HepG2 (cell line): ENCODE measurements at regions not wholly inside any gene's neighbourhood (a gene's known extent, or its start where the extent isn't known, plus 50 kb on each side); places are given as distances from the start of the nearest gene placed in this dataset.

Source experiments
- ATAC-seq: fragments of 200-7000 bp; cut with Tn5 transposase; 3 replicates; pipeline ENCODE4 v1.9.1; 2020; ENCODE audit warnings: mild to moderate bottlenecking, moderate library complexity
- BruUV-seq: library from RNA; stranded (reverse); fragments of 400-500 nt; replicated peaks from 2 replicates; lab custom pipeline; 2021; lab: Mats Ljungman, UMichigan
- CTCF ChIA-PET: fragments of 300-600 bp; formaldehyde crosslinking; extraction: SDS; loops from one replicate; lab custom pipeline; 2021; ENCODE audit warnings: low total read pairs, inconsistent platforms, low intra/inter-chr PET ratio; lab: Yijun Ruan, JAX
- POLR2A ChIA-PET: fragments of 350-600 bp; sonication (Branson Sonifier 250); formaldehyde crosslinking; loops from one replicate; lab custom pipeline; 2020; ENCODE audit warnings: antibody characterized with exemption, inconsistent platforms; lab: Yijun Ruan, JAX
- DNase-seq: peaks from one replicate; pipeline ENCODE4 v3.0.0-alpha.2; 2015; ENCODE audit warnings: low spot score
- FAIRE-seq: peaks from 3 replicates; lab custom pipeline; 2011; peaks lifted over from hg19 to GRCh38; lab: Jason Lieb, UNC
- H2AFZ ChIP-seq: one replicate; pipeline ENCODE4 v1.6.1; 2011; ENCODE audit warnings: low read length, inconsistent platforms
- H3K27ac ChIP-seq: fragments of 300-600 bp; 3 replicates; pipeline ENCODE4 v1.8.0; 2011; ENCODE audit warnings: mixed run types, mild to moderate bottlenecking, mixed read lengths, low read length, inconsistent platforms; ENCODE audit not compliant: insufficient read depth; ENCODE audit errors: extremely low read length
- H3K27me3 ChIP-seq, 2 experiments: fragments of 200-600 bp in 1 of 2; 2 replicates in 1 of 2; 3 replicates in 1 of 2; pipeline versions ENCODE4 v1.6.0 to v1.8.0; 2011; ENCODE audit warnings: low read length in 2 of 2, mild to moderate bottlenecking in 2 of 2, moderate library complexity in 2 of 2, inconsistent platforms in 1 of 2; ENCODE audit not compliant: insufficient read depth in 2 of 2, control insufficient read depth in 1 of 2
- H3K36me3 ChIP-seq, 2 experiments: fragments of 200-600 bp in 1 of 2; replicated peaks in 1 of 2; 2 replicates in 1 of 2; 3 replicates in 1 of 2; pipeline versions ENCODE4 v1.5.1 to v1.8.0; 2011; ENCODE audit warnings: low read length in 2 of 2, inconsistent platforms in 1 of 2; ENCODE audit not compliant: insufficient read depth in 2 of 2, control insufficient read depth in 1 of 2
- H3K4me1 ChIP-seq: 2 replicates; pipeline ENCODE4 v1.5.1; 2012; ENCODE audit warnings: low read length, inconsistent platforms; ENCODE audit not compliant: insufficient read depth
- H3K4me2 ChIP-seq: 2 replicates; pipeline ENCODE4 v1.6.0; 2011; ENCODE audit warnings: low read depth, low read length, inconsistent platforms
- H3K4me3 ChIP-seq, 3 experiments: fragments of 200-600 bp in 1 of 3; sonication (generic), shearing (Covaris generic) in 1 of 3; replicated peaks in 1 of 3; 2 replicates each; pipeline ENCODE4 v1.5.1; 2011 to 2016; ENCODE audit warnings: low read length in 3 of 3, inconsistent platforms in 2 of 3, low read depth in 2 of 3, mild to moderate bottlenecking in 2 of 3, control low read depth in 1 of 3, mixed read lengths in 1 of 3; ENCODE audit not compliant: insufficient read depth in 1 of 3
- H3K79me2 ChIP-seq: one replicate; pipeline ENCODE4 v1.6.1; 2011; ENCODE audit warnings: low read length, inconsistent platforms; ENCODE audit not compliant: insufficient read depth
- H3K9ac ChIP-seq: 2 replicates; pipeline ENCODE4 v1.6.0; 2011; ENCODE audit warnings: mild to moderate bottlenecking, low read depth, low read length, inconsistent platforms; ENCODE audit not compliant: insufficient read depth
- H3K9me3 ChIP-seq: 2 replicates; pipeline ENCODE4 v1.5.1; 2012; ENCODE audit warnings: mild to moderate bottlenecking, low read length
- H4K20me1 ChIP-seq: 2 replicates; pipeline ENCODE4 v1.6.0; 2011; ENCODE audit warnings: inconsistent platforms, mild to moderate bottlenecking, low read length, moderate library complexity; ENCODE audit not compliant: insufficient read depth
- ARID2 ChIP-seq: sonication (generic); formaldehyde crosslinking; IDR thresholded peaks from 2 replicates; pipeline ENCODE4 v1.8.1; 2022; ENCODE audit warnings: mild to moderate bottlenecking, missing genetic modification reagents, borderline replicate concordance
- FIP1L1 ChIP-seq: fragments of 200-400 bp; formaldehyde crosslinking; IDR thresholded peaks from 2 replicates; pipeline ENCODE4 v1.6.1; 2018; ENCODE audit warnings: low read depth, mild to moderate bottlenecking, low read length, moderate library complexity, borderline replicate concordance; ENCODE audit not compliant: insufficient read depth
- HDAC6 ChIP-seq: fragments of 200-600 bp; sonication (generic); IDR thresholded peaks from 2 replicates; pipeline ENCODE4 v1.7.0; 2017; ENCODE audit warnings: mild to moderate bottlenecking, antibody characterized with exemption, low read length, low read depth
- KMT2B ChIP-seq: IDR thresholded peaks from 2 replicates; pipeline ENCODE4 v1.6.1; 2016; ENCODE audit warnings: missing genetic modification reagents, missing compliant biosample characterization
- NR2C2 ChIP-seq: sonication (generic); formaldehyde crosslinking; IDR thresholded peaks from 2 replicates; pipeline ENCODE4 v1.4.0; 2020; ENCODE audit warnings: missing genetic modification reagents, mild to moderate bottlenecking, moderate library complexity, borderline replicate concordance
- RELA ChIP-seq: sonication (generic); formaldehyde crosslinking; IDR thresholded peaks from 2 replicates; pipeline ENCODE4 v1.4.0; 2020; ENCODE audit warnings: missing genetic modification reagents
- RFX1 ChIP-seq: fragments of 450-650 bp; IDR thresholded peaks from 2 replicates; pipeline ENCODE4 v1.6.1; 2017
- RFX5 ChIP-seq: IDR thresholded peaks from 2 replicates; pipeline ENCODE4 v1.6.1; 2011; ENCODE audit warnings: low read depth, low read length, improper control_type of control experiment
- ZNF362 ChIP-seq: sonication (generic); formaldehyde crosslinking; IDR thresholded peaks from 2 replicates; pipeline ENCODE4 v1.4.0; 2020; ENCODE audit warnings: missing genetic modification reagents, mild to moderate bottlenecking, borderline replicate concordance
- ZNF552 ChIP-seq: sonication (generic); formaldehyde crosslinking; IDR thresholded peaks from 2 replicates; pipeline ENCODE4 v1.9.0; 2022; ENCODE audit warnings: missing genetic modification reagents, mild to moderate bottlenecking, borderline replicate concordance
- ZNF567 ChIP-seq: sonication (generic); formaldehyde crosslinking; IDR thresholded peaks from 2 replicates; pipeline ENCODE4 v1.8.1; 2023; ENCODE audit warnings: mild to moderate bottlenecking, missing genetic modification reagents, borderline replicate concordance
- ZNF589 ChIP-seq: sonication (generic); formaldehyde crosslinking; conservative IDR thresholded peaks from 2 replicates; pipeline ENCODE4 v1.8.0; 2022; ENCODE audit warnings: mild to moderate bottlenecking, moderate library complexity, missing genetic modification reagents
- ZNF605 ChIP-seq: sonication (generic); formaldehyde crosslinking; IDR thresholded peaks from 2 replicates; pipeline ENCODE4 v1.8.0; 2022; ENCODE audit warnings: mild to moderate bottlenecking, missing genetic modification reagents
- ZNF670 ChIP-seq: sonication (generic); formaldehyde crosslinking; IDR thresholded peaks from 2 replicates; pipeline ENCODE4 v1.8.0; 2022; ENCODE audit warnings: mild to moderate bottlenecking, missing genetic modification reagents, borderline replicate concordance
- ZSCAN22 ChIP-seq: sonication (generic); formaldehyde crosslinking; IDR thresholded peaks from 2 replicates; pipeline ENCODE4 v1.4.0; 2020; ENCODE audit warnings: mild to moderate bottlenecking, missing genetic modification reagents
- WGBS: methylation state at CpG from one replicate; pipeline ENCODE4 v1.1.6; 2017; ENCODE audit warnings: low lambda C conversion rate; 5-methylcytosine and 5-hydroxymethylcytosine counted together
- in situ Hi-C: cut with HindIII; loops from 2 replicates; pipeline ENCODE4 v1.10.0; 2017; ENCODE audit warnings: low pct_unique_long_range_greater_than_20kb; ENCODE audit not compliant: extremely low pct_ligation_motif_present
- intact Hi-C: fragments of 100-400 bp; cut with micrococcal nuclease; formaldehyde crosslinking; loops from one replicate; pipeline ENCODE4 v1.10.0; 2022; ENCODE audit not compliant: unreplicated experiment
- TF ChIP-seq, protein P1 (sequence below): sonication (generic); formaldehyde crosslinking; IDR thresholded peaks from 2 replicates; pipeline ENCODE4 v1.8.1; 2022; ENCODE audit warnings: low read depth, mild to moderate bottlenecking, missing genetic modification reagents

- TF ChIP-seq, protein P1, sequence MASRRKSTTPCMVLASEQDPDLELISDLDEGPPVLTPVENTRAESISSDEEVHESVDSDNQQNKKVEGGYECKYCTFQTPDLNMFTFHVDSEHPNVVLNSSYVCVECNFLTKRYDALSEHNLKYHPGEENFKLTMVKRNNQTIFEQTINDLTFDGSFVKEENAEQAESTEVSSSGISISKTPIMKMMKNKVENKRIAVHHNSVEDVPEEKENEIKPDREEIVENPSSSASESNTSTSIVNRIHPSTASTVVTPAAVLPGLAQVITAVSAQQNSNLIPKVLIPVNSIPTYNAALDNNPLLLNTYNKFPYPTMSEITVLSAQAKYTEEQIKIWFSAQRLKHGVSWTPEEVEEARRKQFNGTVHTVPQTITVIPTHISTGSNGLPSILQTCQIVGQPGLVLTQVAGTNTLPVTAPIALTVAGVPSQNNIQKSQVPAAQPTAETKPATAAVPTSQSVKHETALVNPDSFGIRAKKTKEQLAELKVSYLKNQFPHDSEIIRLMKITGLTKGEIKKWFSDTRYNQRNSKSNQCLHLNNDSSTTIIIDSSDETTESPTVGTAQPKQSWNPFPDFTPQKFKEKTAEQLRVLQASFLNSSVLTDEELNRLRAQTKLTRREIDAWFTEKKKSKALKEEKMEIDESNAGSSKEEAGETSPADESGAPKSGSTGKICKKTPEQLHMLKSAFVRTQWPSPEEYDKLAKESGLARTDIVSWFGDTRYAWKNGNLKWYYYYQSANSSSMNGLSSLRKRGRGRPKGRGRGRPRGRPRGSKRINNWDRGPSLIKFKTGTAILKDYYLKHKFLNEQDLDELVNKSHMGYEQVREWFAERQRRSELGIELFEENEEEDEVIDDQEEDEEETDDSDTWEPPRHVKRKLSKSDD (CRISPR knock-in tag), result no peak
- no peak for TF ChIP-seq ZSCAN22
- TF ChIP-seq ZNF362, result no peak
- TF ChIP-seq ZNF567 (CRISPR knock-in tag), result no peak
- TF ChIP-seq ZNF670 (CRISPR knock-in tag), result no peak
Observed at GRCh38 chr13:107586216-107586615, 629.1 kb downstream of the LIG4 start (continued).

DNA sequence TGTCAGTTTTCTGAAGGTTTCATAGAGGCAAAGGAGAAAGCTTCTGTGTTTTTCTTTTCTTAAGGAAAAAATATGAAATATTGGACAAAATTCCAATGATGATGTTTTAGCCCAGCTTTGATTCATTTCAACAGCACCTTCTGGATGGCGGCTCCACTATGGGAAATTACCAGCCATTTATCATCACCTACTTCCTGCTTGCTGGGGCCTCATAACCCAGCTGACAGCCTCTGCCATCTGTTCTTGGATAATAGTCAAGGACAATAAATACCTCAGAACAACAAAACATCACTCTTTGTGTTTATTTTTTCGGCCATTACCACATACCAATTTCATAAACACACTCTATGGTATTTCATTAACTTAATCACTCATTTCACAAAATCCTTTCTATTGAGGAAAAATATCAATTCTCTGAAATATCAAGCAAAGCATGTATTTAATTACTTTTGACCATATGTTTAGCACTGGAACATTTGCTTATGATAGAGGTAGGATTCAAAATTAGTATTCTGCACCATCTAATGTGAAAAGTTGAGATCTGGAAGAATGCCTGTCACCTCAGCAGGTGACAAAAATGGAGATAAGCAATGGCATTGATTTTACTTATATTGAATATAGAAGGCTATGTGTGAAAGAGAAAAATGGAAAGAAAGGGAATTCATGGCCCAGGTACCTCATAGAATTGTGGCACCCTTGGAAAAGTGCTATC is 629.7 kb downstream of the LIG4 start:
- H3K79me2 ChIP-seq, result no peaks in the 10 kb centered on the region
- CTCF ChIA-PET, result no interaction called here
- H4K20me1 ChIP-seq, result no peaks in the 10 kb centered on the region
- no peaks in the 10 kb centered on the region for H3K4me1 ChIP-seq
- H3K4me2 ChIP-seq, result no peak overlapping the region
- no peak for FAIRE-seq
- no TSS peak for BruUV-seq
- H3K36me3 ChIP-seq, result no peaks in the 10 kb centered on the region
- H2AFZ ChIP-seq, result no peak overlapping the region
- POLR2A ChIA-PET, result no interaction called here
- no peak overlapping the region for H3K27ac ChIP-seq
- H3K27me3 ChIP-seq, result no peaks in the 10 kb centered on the region
- 5% methylated on average over 2 of the region's 2 CpGs for WGBS
- no peak for ATAC-seq
- in situ Hi-C loops (no loop called here), intact Hi-C loops (no loop called here)
- DNase-seq, result no peak
- no peak overlapping the region for H3K4me3 ChIP-seq
- no peaks in the 10 kb centered on the region for H3K9me3 ChIP-seq
- H3K9ac ChIP-seq, result no peak overlapping the region
- TF ChIP-seq RFX5, result no peak
- TF ChIP-seq KMT2B (CRISPR knock-in tag), result no peak
- TF ChIP-seq HDAC6, result no peak
- no peak for TF ChIP-seq ZNF589 (CRISPR knock-in tag)
- no peak for TF ChIP-seq ZNF552 (CRISPR knock-in tag)
- no peak for TF ChIP-seq NR2C2 (CRISPR knock-in tag)
- TF ChIP-seq RELA, result no peak
- TF ChIP-seq RFX1, result no peak
- TF ChIP-seq ARID2 (CRISPR knock-in tag), result no peak
- no peak for TF ChIP-seq ZNF605
- TF ChIP-seq FIP1L1, result no peak
